Fibroblast of skin of left biceps (primary cell): ENCODE measurements at regions not wholly inside any gene's neighbourhood (a gene's known extent, or its start where the extent isn't known, plus 50 kb on each side); places are given as distances from the start of the nearest gene placed in this dataset.
"Not testable (repeated sequence)": the region's sequence is repeated elsewhere in the genome, so short reads cannot be mapped to it uniquely, and the experiment has no call there.

Experiments
- DNase-seq, 2 experiments: peaks; one replicate each; pipeline ENCODE4 v3.0.0-alpha.2; 2013; ENCODE audit warnings: low read depth in 2 of 2

DNA sequence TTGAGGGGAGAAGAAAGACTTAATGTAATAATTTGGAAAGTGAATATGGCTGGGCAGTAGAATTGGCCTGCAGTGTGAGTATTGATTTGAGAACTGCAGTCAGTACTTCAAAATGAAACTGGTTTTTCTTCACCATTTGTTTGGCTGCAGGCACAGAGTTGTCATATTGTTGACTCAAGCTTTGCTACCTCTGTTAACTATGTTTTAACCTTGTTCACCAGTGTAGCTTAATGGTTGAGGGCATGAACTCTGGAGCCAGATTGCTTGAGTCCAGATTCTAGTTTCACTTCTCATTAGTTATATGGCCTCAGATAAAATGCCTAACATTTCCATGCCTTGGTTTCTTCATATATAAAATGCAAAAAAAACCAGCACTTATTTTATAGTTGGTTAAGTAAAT lies 64.1 kb downstream of the CFAP44 start:
- DNase-seq: no peak

DNA sequence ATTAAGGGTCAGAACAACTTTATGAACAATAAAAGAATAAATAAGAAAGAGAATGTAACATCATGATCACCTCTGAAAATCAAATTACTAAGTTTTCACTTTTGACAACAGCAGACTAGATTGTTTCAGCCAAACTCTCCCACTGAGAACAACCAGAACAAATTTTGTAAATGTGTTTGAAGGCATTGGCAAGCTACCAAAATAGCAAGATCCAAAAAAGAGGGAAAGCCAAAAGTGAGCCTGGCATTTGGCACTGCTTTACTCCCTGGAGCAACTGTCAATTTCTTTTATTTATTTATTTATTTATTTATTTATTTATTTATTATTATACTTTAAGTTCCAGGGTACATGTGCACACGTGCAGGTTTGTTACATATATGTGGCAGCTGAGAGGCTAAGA lies 67.2 kb downstream of the CFAP44 start:
- no peak for DNase-seq

DNA sequence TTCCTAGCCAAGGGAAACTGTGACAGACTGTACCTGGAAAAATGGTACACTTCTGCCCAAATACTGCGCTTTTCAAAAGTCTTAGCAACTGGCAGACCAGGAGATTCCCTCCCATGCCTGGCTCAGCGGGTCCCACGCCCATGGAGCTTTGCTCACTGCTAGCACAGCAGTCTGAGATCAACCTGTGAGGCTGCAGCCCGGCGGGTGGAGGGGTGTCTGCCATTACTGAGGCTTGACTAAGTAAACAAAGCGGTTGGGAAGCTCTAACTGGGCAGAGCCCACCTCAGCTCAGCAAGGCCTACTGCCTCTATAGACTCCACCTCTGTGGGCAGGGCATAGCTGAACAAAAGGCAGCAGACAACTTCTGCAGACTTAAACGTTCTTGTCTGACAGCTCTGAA lies 74.5 kb downstream of the CFAP44 start:
- DNase-seq: not testable (repeated sequence)

- not testable (repeated sequence) for DNase-seq
These were observed 86.0 kb downstream of the CFAP44 start for GRCh38 chr3:113355340-113355739.

DNA sequence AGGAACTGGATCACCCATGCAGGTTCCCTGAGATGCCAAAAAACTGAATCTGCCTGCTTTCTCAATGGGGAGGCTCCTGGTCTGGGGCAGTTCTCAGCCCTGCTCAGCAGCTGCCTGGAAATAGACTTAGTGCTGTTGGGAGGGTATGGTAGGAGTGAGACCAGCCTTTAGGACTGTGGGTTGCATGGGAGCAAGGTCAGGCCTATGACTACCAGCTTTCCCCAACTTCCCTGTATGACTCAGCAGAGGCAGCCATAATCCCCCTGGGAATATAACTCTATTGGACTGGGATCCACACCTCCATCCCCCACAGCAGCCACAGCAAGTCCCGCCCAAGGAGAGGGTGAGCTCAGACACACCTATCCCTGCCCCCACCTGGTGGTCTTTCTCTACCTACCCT lies 87.0 kb downstream of the CFAP44 start:
- DNase-seq: peak in 1 of 2 experiments; percentile 1

DNA sequence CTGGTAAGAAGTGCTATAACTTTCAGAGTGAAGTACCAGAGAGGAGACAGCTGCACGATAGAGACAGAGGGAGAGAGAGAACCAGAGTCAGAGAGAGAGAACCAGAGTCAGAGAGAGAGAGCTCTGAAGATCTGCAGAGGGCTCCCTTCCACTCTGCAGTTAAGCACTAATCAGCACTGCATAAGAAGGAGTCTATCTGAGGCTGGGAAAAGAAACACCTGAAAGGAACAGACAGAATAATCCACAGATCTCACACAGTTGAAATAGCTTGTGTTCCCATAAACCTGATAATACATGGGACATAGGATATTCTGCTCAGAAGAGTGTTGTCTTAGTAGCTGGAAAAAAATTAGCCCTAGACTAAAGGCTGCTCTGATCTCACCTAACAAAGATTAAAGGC lies 87.6 kb downstream of the CFAP44 start:
- no peak for DNase-seq

- no peak for DNase-seq
These were observed 100.5 kb downstream of the CFAP44 start for GRCh38 chr3:113340785-113341184.

- no peak for DNase-seq
These were observed 101.6 kb downstream of the CFAP44 start for GRCh38 chr3:113339616-113340244.
